ENCODE measurements at regions not wholly inside any gene's neighbourhood (a gene's known extent, or its start where the extent isn't known, plus 50 kb on each side); places are given as distances from the start of the nearest gene placed in this dataset.

- no peak for TF ChIP-seq CTCF (IDR thresholded peaks at IDR 0.05; ENCODE audit: low read depth, low read length)
- no peak for DNase-seq (ENCODE audit: extremely low read depth, low read depth)
These were observed 139.5 kb upstream of the CYLC2 start for GRCh38 chr9:102855641-102856040.

- no peak for DNase-seq (ENCODE audit: extremely low read depth, low read depth)
- no peak for TF ChIP-seq CTCF (IDR thresholded peaks at IDR 0.05; ENCODE audit: low read depth, low read length)
These were observed 149.2 kb upstream of the CYLC2 start for GRCh38 chr9:102845827-102846371.

- DNase-seq (ENCODE audit: extremely low read depth, low read depth) = no peak
- TF ChIP-seq CTCF (IDR thresholded peaks at IDR 0.05; ENCODE audit: low read depth, low read length) = no peak
These were observed 150.4 kb upstream of the CYLC2 start for GRCh38 chr9:102844716-102845115.

GRCh38 chr9:102842423-102842822 is 152.7 kb upstream of the CYLC2 start:
- DNase-seq (ENCODE audit: extremely low read depth, low read depth) = no peak
- TF ChIP-seq CTCF (IDR thresholded peaks at IDR 0.05; ENCODE audit: low read depth, low read length) = no peak

GRCh38 chr9:102841376-102841775 is 153.8 kb upstream of the CYLC2 start:
- no peak for DNase-seq (ENCODE audit: extremely low read depth, low read depth)
- TF ChIP-seq CTCF (IDR thresholded peaks at IDR 0.05; ENCODE audit: low read depth, low read length) = no peak

GRCh38 chr9:102840335-102840734 is 154.8 kb upstream of the CYLC2 start:
- TF ChIP-seq CTCF (IDR thresholded peaks at IDR 0.05; ENCODE audit: low read depth, low read length) = no peak
- no peak for DNase-seq (ENCODE audit: extremely low read depth, low read depth)

- no peak for DNase-seq (ENCODE audit: extremely low read depth, low read depth)
- no peak for TF ChIP-seq CTCF (IDR thresholded peaks at IDR 0.05; ENCODE audit: low read depth, low read length)
These were observed 162.3 kb upstream of the CYLC2 start for GRCh38 chr9:102832814-102833213.
